NCI-H2081 (cell line): ENCODE measurements at regions not wholly inside any gene's neighbourhood (a gene's known extent, or its start where the extent isn't known, plus 50 kb on each side); places are given as distances from the start of the nearest gene placed in this dataset.

Experiments used
- DNase-seq, 2 experiments: peaks; one replicate each; lab custom pipeline; 2025; lab: John Stamatoyannopoulos, UW

GRCh38 chr3:46146548-46146947 lies 61.6 kb downstream of the CCR1 start:
- DNase-seq = no peak

GRCh38 chr3:46146021-46146420 lies 62.1 kb downstream of the CCR1 start:
- DNase-seq = no peak

GRCh38 chr3:46145147-46145546 lies 63.0 kb downstream of the CCR1 start:
- no peak for DNase-seq

- DNase-seq = no peak
Measured at GRCh38 chr3:46143951-46144473, 64.1 kb downstream of the CCR1 start.

- DNase-seq = no peak
Measured at GRCh38 chr3:46141813-46142212, 66.3 kb downstream of the CCR1 start.

- DNase-seq = no peak
Measured at GRCh38 chr3:46138581-46138980, 69.5 kb downstream of the CCR1 start.

GRCh38 chr3:46135475-46135874 lies 72.6 kb downstream of the CCR1 start:
- no peak for DNase-seq

- no peak for DNase-seq
Measured at GRCh38 chr3:46133285-46133684, 74.8 kb downstream of the CCR1 start.

GRCh38 chr3:46132565-46132964 lies 75.5 kb downstream of the CCR1 start:
- no peak for DNase-seq

GRCh38 chr3:46131884-46132450 lies 76.1 kb downstream of the CCR1 start:
- DNase-seq = no peak

- DNase-seq = no peak
Measured at GRCh38 chr3:46130631-46131310, 77.3 kb downstream of the CCR1 start.

GRCh38 chr3:46129588-46130272 lies 78.4 kb downstream of the CCR1 start:
- DNase-seq = no peak

- no peak for DNase-seq
Measured at GRCh38 chr3:46127503-46127902, 80.6 kb downstream of the CCR1 start.

- DNase-seq = no peak
Measured at GRCh38 chr3:46124216-46125177, 83.6 kb downstream of the CCR1 start.

- no peak for DNase-seq
Measured at GRCh38 chr3:46123646-46124045, 84.5 kb downstream of the CCR1 start.

GRCh38 chr3:46122091-46122490 lies 86.0 kb downstream of the CCR1 start:
- DNase-seq = no peak

GRCh38 chr3:46120983-46121382 lies 87.1 kb downstream of the CCR1 start:
- no peak for DNase-seq

- no peak for DNase-seq
Measured at GRCh38 chr3:46119709-46120498, 88.2 kb downstream of the CCR1 start.

GRCh38 chr3:46119253-46119652 lies 88.9 kb downstream of the CCR1 start:
- no peak for DNase-seq

- no peak for DNase-seq
Measured at GRCh38 chr3:46116996-46117395, 89.7 kb upstream of the XCR1 start.

GRCh38 chr3:46114323-46114988 lies 87.2 kb upstream of the XCR1 start:
- DNase-seq = no peak
